GM12878 (cell line): ENCODE measurements at regions not wholly inside any gene's neighbourhood (a gene's known extent, or its start where the extent isn't known, plus 50 kb on each side); places are given as distances from the start of the nearest gene placed in this dataset.

Experiments
- ATAC-seq: fragments of 200-7000 bp; cut with Tn5 transposase; 3 replicates; pipeline ENCODE4 v1.9.1; 2020; ENCODE audit warnings: mild to moderate bottlenecking, moderate library complexity
- BruUV-seq: library from RNA; stranded (reverse); fragments of 400-500 nt; replicated peaks from 2 replicates; lab custom pipeline; 2021; lab: Mats Ljungman, UMichigan
- CTCF ChIA-PET: fragments of 300-600 bp; sonication (Branson Sonifier 250); formaldehyde crosslinking; extraction: SDS; loops from one replicate; lab custom pipeline; 2021; ENCODE audit warnings: inconsistent platforms; lab: Yijun Ruan, JAX
- POLR2A ChIA-PET: fragments of 350-600 bp; formaldehyde crosslinking; extraction: SDS; loops from one replicate; lab custom pipeline; 2021; ENCODE audit warnings: inconsistent platforms; lab: Charles Lee
- RAD21 ChIA-PET: fragments of 300-600 bp; sonication (Branson Sonifier 250); formaldehyde crosslinking; loops from one replicate; lab custom pipeline; 2023; ENCODE audit warnings: antibody characterized with exemption; ENCODE audit not compliant: unreplicated experiment; lab: Charles Lee
- SMC1A ChIA-PET: fragments of 300-600 bp; sonication (Branson Sonifier 250); formaldehyde crosslinking; loops from one replicate; lab custom pipeline; 2023; ENCODE audit not compliant: unreplicated experiment, uncharacterized antibody; lab: Charles Lee
- DNase-seq: peaks from one replicate; pipeline ENCODE4 v3.0.0-alpha.2; 2011; ENCODE audit warnings: low read depth, low spot score
- FAIRE-seq: peaks from 3 replicates; lab custom pipeline; 2011; peaks lifted over from hg19 to GRCh38; lab: Jason Lieb, UNC
- H2AFZ ChIP-seq: 2 replicates; pipeline ENCODE4 v1.6.0; 2011; ENCODE audit warnings: low read depth, low read length, control low read depth; ENCODE audit not compliant: control insufficient read depth
- H3K27ac ChIP-seq: 2 replicates; pipeline ENCODE4 v1.5.1; 2011; ENCODE audit warnings: control low read depth; ENCODE audit not compliant: control insufficient read depth, insufficient read depth
- H3K27me3 ChIP-seq, 2 experiments: replicated peaks in 1 of 2; 2 replicates each; pipeline versions ENCODE4 v1.6.0 to v1.6.1; 2011; ENCODE audit warnings: low read length in 1 of 2; ENCODE audit not compliant: control insufficient read depth in 2 of 2, insufficient read depth in 2 of 2
- H3K36me3 ChIP-seq, 2 experiments: 2 replicates each; pipeline ENCODE4 v1.5.1; 2011; ENCODE audit warnings: low read length in 1 of 2; ENCODE audit not compliant: control insufficient read depth in 2 of 2, insufficient read depth in 2 of 2
- H3K4me1 ChIP-seq: 2 replicates; pipeline ENCODE4 v1.6.1; 2011; ENCODE audit warnings: mild to moderate bottlenecking, low read length, moderate library complexity, mixed read lengths; ENCODE audit not compliant: control insufficient read depth, insufficient read depth
- H3K4me2 ChIP-seq: 2 replicates; pipeline ENCODE4 v1.6.0; 2011; ENCODE audit warnings: control low read depth; ENCODE audit not compliant: control insufficient read depth, insufficient read depth
- H3K4me3 ChIP-seq: fragments of 200-600 bp; sonication (generic); 2 replicates; pipeline ENCODE4 v1.5.1; 2016
- H3K79me2 ChIP-seq: 2 replicates; pipeline ENCODE4 v1.6.0; 2011; ENCODE audit warnings: low read length; ENCODE audit not compliant: control insufficient read depth, insufficient read depth
- H3K9ac ChIP-seq: 2 replicates; pipeline ENCODE4 v1.8.0; 2011; ENCODE audit warnings: low read length, control low read depth, mixed read lengths; ENCODE audit not compliant: control insufficient read depth, insufficient read depth
- H3K9me3 ChIP-seq: replicated peaks from 3 replicates; pipeline ENCODE4 v1.5.1; 2011; ENCODE audit warnings: mild to moderate bottlenecking, low read length; ENCODE audit not compliant: control insufficient read depth, insufficient read depth
- H4K20me1 ChIP-seq: 2 replicates; pipeline ENCODE4 v1.6.0; 2011; ENCODE audit not compliant: control insufficient read depth, insufficient read depth
- ASH2L ChIP-seq: fragments of 300-600, 200-600 bp; sonication (generic); IDR thresholded peaks from 2 replicates; pipeline ENCODE4 v1.6.1; 2017; ENCODE audit warnings: low read depth, mild to moderate bottlenecking, borderline replicate concordance
- CREB1 ChIP-seq: IDR thresholded peaks from 2 replicates; pipeline ENCODE4 v1.6.1; 2012; ENCODE audit warnings: low read depth, mild to moderate bottlenecking, inconsistent platforms
- RFX5 ChIP-seq: IDR thresholded peaks from 2 replicates; pipeline ENCODE4 v1.6.1; 2011; ENCODE audit warnings: low read depth, low read length, improper control_type of control experiment
- SREBF2 ChIP-seq: IDR thresholded peaks from 2 replicates; pipeline ENCODE4 v1.6.1; 2012; ENCODE audit warnings: mild to moderate bottlenecking, low read length
- TARDBP ChIP-seq: IDR thresholded peaks from 2 replicates; pipeline ENCODE4 v1.6.1; 2016; ENCODE audit warnings: borderline replicate concordance
- USF1 ChIP-seq: IDR thresholded peaks from 2 replicates; pipeline ENCODE4 v1.6.1; 2011; ENCODE audit warnings: borderline replicate concordance, low read depth, mild to moderate bottlenecking, moderate library complexity, mixed read lengths, low read length; ENCODE audit not compliant: insufficient read depth; ENCODE audit errors: extremely low read length
- WRNIP1 ChIP-seq: IDR thresholded peaks from 2 replicates; pipeline ENCODE4 v1.6.1; 2011; ENCODE audit warnings: low read depth, low read length, improper control_type of control experiment, borderline replicate concordance
- WGBS: methylation state at CpG from one replicate; pipeline ENCODE4 v1.1.6; 2016; ENCODE audit warnings: low lambda C conversion rate; ENCODE audit not compliant: insufficient replicate concordance, insufficient coverage; ENCODE audit errors: missing lambda C conversion rate; 5-methylcytosine and 5-hydroxymethylcytosine counted together
- in situ Hi-C: fragments of 300-500 bp; cut with MboI; formaldehyde crosslinking; loops from 9 replicates; pipeline ENCODE4 v1.14.3; 2018; ENCODE audit warnings: mixed read lengths
- intact Hi-C: fragments of 100-400 bp; cut with micrococcal nuclease; formaldehyde crosslinking; loops from one replicate; pipeline ENCODE4 v1.14.2; 2022; ENCODE audit not compliant: unreplicated experiment
- TF ChIP-seq, protein P1 (sequence below): IDR thresholded peaks from 2 replicates; pipeline ENCODE4 v1.6.1; 2012; ENCODE audit warnings: low read depth, low read length, improper control_type of control experiment
- TF ChIP-seq, protein P2 (sequence below): IDR thresholded peaks from 2 replicates; pipeline ENCODE4 v1.6.1; 2012; ENCODE audit warnings: low read depth, low read length, improper control_type of control experiment

GRCh38 chr2:15756882-15757819, 165.5 kb downstream of the DDX1 start:
- POLR2A ChIA-PET: no interaction called here
- WGBS: 34% methylated on average over 10 of the region's 10 CpGs
- CTCF ChIA-PET: no interaction called here
- SMC1A ChIA-PET: no interaction called here
- H3K27ac ChIP-seq: no peak overlapping the region
- H4K20me1 ChIP-seq: no peaks in the 10 kb centered on the region
- FAIRE-seq (no peak), ATAC-seq (no peak), DNase-seq (no peak)
- RAD21 ChIA-PET: no interaction called here
- no peaks in the 10 kb centered on the region for H3K79me2 ChIP-seq
- H2AFZ ChIP-seq: no peak overlapping the region
- BruUV-seq: no TSS peak
- H3K27me3 ChIP-seq: peaks cover 3 to 5% of the 10 kb centered on the region in 2 experiments; a peak in 3 of 4 replicates
- H3K4me3 ChIP-seq: no peak overlapping the region
- intact Hi-C loops: no loop called here
- no peaks in the 10 kb centered on the region for H3K4me1 ChIP-seq
- no peaks in the 10 kb centered on the region for H3K36me3 ChIP-seq
- no peaks in the 10 kb centered on the region for H3K9me3 ChIP-seq
- in situ Hi-C loops: no loop called here
- H3K9ac ChIP-seq: no peak overlapping the region
- TF ChIP-seq ASH2L: no peak
- TF ChIP-seq, protein P1, sequence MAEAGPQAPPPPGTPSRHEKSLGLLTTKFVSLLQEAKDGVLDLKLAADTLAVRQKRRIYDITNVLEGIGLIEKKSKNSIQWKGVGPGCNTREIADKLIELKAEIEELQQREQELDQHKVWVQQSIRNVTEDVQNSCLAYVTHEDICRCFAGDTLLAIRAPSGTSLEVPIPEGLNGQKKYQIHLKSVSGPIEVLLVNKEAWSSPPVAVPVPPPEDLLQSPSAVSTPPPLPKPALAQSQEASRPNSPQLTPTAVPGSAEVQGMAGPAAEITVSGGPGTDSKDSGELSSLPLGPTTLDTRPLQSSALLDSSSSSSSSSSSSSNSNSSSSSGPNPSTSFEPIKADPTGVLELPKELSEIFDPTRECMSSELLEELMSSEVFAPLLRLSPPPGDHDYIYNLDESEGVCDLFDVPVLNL: no peak
- no peak for TF ChIP-seq WRNIP1
- TF ChIP-seq, protein P2, sequence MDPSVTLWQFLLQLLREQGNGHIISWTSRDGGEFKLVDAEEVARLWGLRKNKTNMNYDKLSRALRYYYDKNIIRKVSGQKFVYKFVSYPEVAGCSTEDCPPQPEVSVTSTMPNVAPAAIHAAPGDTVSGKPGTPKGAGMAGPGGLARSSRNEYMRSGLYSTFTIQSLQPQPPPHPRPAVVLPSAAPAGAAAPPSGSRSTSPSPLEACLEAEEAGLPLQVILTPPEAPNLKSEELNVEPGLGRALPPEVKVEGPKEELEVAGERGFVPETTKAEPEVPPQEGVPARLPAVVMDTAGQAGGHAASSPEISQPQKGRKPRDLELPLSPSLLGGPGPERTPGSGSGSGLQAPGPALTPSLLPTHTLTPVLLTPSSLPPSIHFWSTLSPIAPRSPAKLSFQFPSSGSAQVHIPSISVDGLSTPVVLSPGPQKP: no peak
- TF ChIP-seq SREBF2: no peak
- no peak for TF ChIP-seq USF1
- no peak for TF ChIP-seq TARDBP
- no peak for TF ChIP-seq CREB1
- no peak for TF ChIP-seq RFX5
- H3K4me2 ChIP-seq: no peak overlapping the region
